IMR-90 (cell line): ENCODE measurements at regions not wholly inside any gene's neighbourhood (a gene's known extent, or its start where the extent isn't known, plus 50 kb on each side); places are given as distances from the start of the nearest gene placed in this dataset.

Experiments
- ATAC-seq: fragments of 200-7000 bp; cut with Tn5 transposase; 2 replicates; pipeline ENCODE4 v1.9.1; 2020; ENCODE audit warnings: low read depth, mild to moderate bottlenecking, moderate library complexity
- BruUV-seq: library from RNA; stranded (reverse); fragments of 400-500 nt; replicated peaks from 2 replicates; lab custom pipeline; 2021; lab: Mats Ljungman, UMichigan
- CTCF ChIA-PET: fragments of 300-600 bp; formaldehyde crosslinking; extraction: SDS; loops from one replicate; lab custom pipeline; 2021; ENCODE audit warnings: antibody characterized with exemption; lab: Yijun Ruan, JAX
- POLR2A ChIA-PET: fragments of 300-600 bp; sonication (Branson Sonifier 250); formaldehyde crosslinking; loops from one replicate; lab custom pipeline; 2022; ENCODE audit warnings: antibody characterized with exemption; ENCODE audit not compliant: unreplicated experiment; lab: Charles Lee
- DNase-seq: peaks from one replicate; pipeline ENCODE4 v3.0.0; 2013
- H2AFZ ChIP-seq: replicated peaks from 2 replicates; pipeline ENCODE3; 2013; ENCODE audit warnings: low read length, mild to moderate bottlenecking; ENCODE audit not compliant: poor library complexity
- H2AK5ac ChIP-seq: 2 replicates; pipeline ENCODE4 v1.6.1; 2013; ENCODE audit warnings: low read depth, low read length, inconsistent platforms
- H2AK9ac ChIP-seq: replicated peaks from 2 replicates; pipeline ENCODE3; 2013; ENCODE audit warnings: mild to moderate bottlenecking, low read depth, low read length, moderate library complexity; ENCODE audit not compliant: poor library complexity
- H2BK120ac ChIP-seq: 2 replicates; pipeline ENCODE4 v1.6.1; 2013; ENCODE audit warnings: low read depth, low read length, inconsistent platforms
- H2BK15ac ChIP-seq: 3 replicates; pipeline ENCODE4 v1.6.1; 2013; ENCODE audit warnings: low read depth, low read length, inconsistent platforms
- H2BK20ac ChIP-seq: 2 replicates; pipeline ENCODE4 v1.6.1; 2013; ENCODE audit warnings: low read depth, mild to moderate bottlenecking, inconsistent platforms, low read length, moderate library complexity
- H2BK5ac ChIP-seq: 2 replicates; pipeline ENCODE4 v1.6.1; 2013; ENCODE audit warnings: mild to moderate bottlenecking, low read depth, low read length, inconsistent platforms; ENCODE audit not compliant: poor library complexity, severe bottlenecking
- H3K14ac ChIP-seq: replicated peaks from 2 replicates; pipeline ENCODE4 v1.6.1; 2013; ENCODE audit warnings: low read depth, low read length, inconsistent platforms
- H3K18ac ChIP-seq: 2 replicates; pipeline ENCODE4 v1.6.1; 2013; ENCODE audit warnings: low read depth, low read length, control low read depth
- H3K23ac ChIP-seq: 2 replicates; pipeline ENCODE4 v1.6.1; 2013; ENCODE audit warnings: low read depth, low read length, inconsistent platforms
- H3K27ac ChIP-seq: 2 replicates; pipeline ENCODE4 v1.5.1; 2013; ENCODE audit warnings: mild to moderate bottlenecking, control low read depth, low read length; ENCODE audit not compliant: insufficient read depth
- H3K27me3 ChIP-seq: 2 replicates; pipeline ENCODE4 v1.6.1; 2013; ENCODE audit warnings: low read length; ENCODE audit not compliant: control insufficient read depth, insufficient read depth
- H3K36me3 ChIP-seq: 2 replicates; pipeline ENCODE4 v1.6.1; 2013; ENCODE audit warnings: low read length, mixed read lengths; ENCODE audit not compliant: control insufficient read depth, insufficient read depth
- H3K4ac ChIP-seq: 2 replicates; pipeline ENCODE4 v1.6.1; 2013; ENCODE audit warnings: low read depth, low read length, inconsistent platforms
- H3K4me1 ChIP-seq: 2 replicates; pipeline ENCODE4 v1.6.1; 2013; ENCODE audit warnings: low read length, mixed read lengths; ENCODE audit not compliant: control insufficient read depth, insufficient read depth
- H3K4me2 ChIP-seq: 2 replicates; pipeline ENCODE4 v1.6.1; 2013; ENCODE audit warnings: low read depth, mild to moderate bottlenecking, control low read depth, low read length, moderate library complexity
- H3K4me3 ChIP-seq: 2 replicates; pipeline ENCODE4 v1.5.1; 2013; ENCODE audit warnings: low read depth, mild to moderate bottlenecking, control low read depth, low read length, moderate library complexity; ENCODE audit not compliant: insufficient read depth
- H3K56ac ChIP-seq: 2 replicates; pipeline ENCODE4 v1.6.1; 2013; ENCODE audit warnings: low read length, inconsistent platforms; ENCODE audit not compliant: insufficient read depth; ENCODE audit errors: extremely low read depth
- H3K79me1 ChIP-seq, 2 experiments: 2 replicates each; pipeline ENCODE4 v1.6.1; 2013; ENCODE audit warnings: low read length in 2 of 2, inconsistent platforms in 1 of 2, low read depth in 1 of 2
- H3K9ac ChIP-seq: 2 replicates; pipeline ENCODE4 v1.6.1; 2013; ENCODE audit warnings: low read depth, low read length, control low read depth
- H3K9me1 ChIP-seq: 2 replicates; pipeline ENCODE4 v1.6.1; 2013; ENCODE audit warnings: low read length, inconsistent platforms; ENCODE audit not compliant: insufficient read depth
- H3K9me3 ChIP-seq: 2 replicates; pipeline ENCODE4 v1.6.1; 2013; ENCODE audit warnings: low read length; ENCODE audit not compliant: control insufficient read depth, insufficient read depth
- H4K20me1 ChIP-seq: 2 replicates; pipeline ENCODE4 v1.6.1; 2013; ENCODE audit warnings: low read length, inconsistent platforms; ENCODE audit not compliant: insufficient read depth
- H4K5ac ChIP-seq: 2 replicates; pipeline ENCODE4 v1.6.1; 2013; ENCODE audit warnings: mild to moderate bottlenecking, low read depth, low read length, control low read depth
- H4K8ac ChIP-seq, 2 experiments: 2 replicates each; pipeline ENCODE4 v1.6.1; 2013; ENCODE audit warnings: low read depth in 2 of 2, low read length in 2 of 2, control low read depth in 1 of 2, inconsistent platforms in 1 of 2
- H4K91ac ChIP-seq: 2 replicates; pipeline ENCODE4 v1.6.1; 2013; ENCODE audit warnings: low read depth, low read length, inconsistent platforms; ENCODE audit not compliant: insufficient read depth
- FOS ChIP-seq: fragments of 150-350 bp; IDR thresholded peaks from 2 replicates; pipeline ENCODE4 v1.6.1; 2016; ENCODE audit warnings: low read depth, low read length
- MAFK ChIP-seq: IDR thresholded peaks from 2 replicates; pipeline ENCODE4 v1.6.1; 2012; ENCODE audit warnings: low read depth, low read length, improper control_type of control experiment
- MAZ ChIP-seq: IDR thresholded peaks from 2 replicates; pipeline ENCODE4 v1.6.1; 2012; ENCODE audit warnings: low read depth, mild to moderate bottlenecking, low read length, improper control_type of control experiment, moderate library complexity, borderline replicate concordance
- MXI1 ChIP-seq: IDR thresholded peaks from 2 replicates; pipeline ENCODE4 v1.6.1; 2012; ENCODE audit warnings: low read depth, mild to moderate bottlenecking, low read length, moderate library complexity, borderline replicate concordance
- POLR2A ChIP-seq: IDR thresholded peaks from 2 replicates; pipeline ENCODE4 v1.6.1; 2012; ENCODE audit warnings: mild to moderate bottlenecking, low read depth, low read length
- RAD21 ChIP-seq: IDR thresholded peaks from 2 replicates; pipeline ENCODE4 v1.6.1; 2012; ENCODE audit warnings: low read length, improper control_type of control experiment
- RCOR1 ChIP-seq: IDR thresholded peaks from 2 replicates; pipeline ENCODE4 v1.6.1; 2012; ENCODE audit warnings: mild to moderate bottlenecking, low read length, improper control_type of control experiment; ENCODE audit not compliant: insufficient replicate concordance
- RFX5 ChIP-seq: IDR thresholded peaks from 2 replicates; pipeline ENCODE4 v1.8.0; 2012; ENCODE audit warnings: low read depth, mild to moderate bottlenecking, low read length, moderate library complexity
- SMC3 ChIP-seq: fragments of 150-350 bp; IDR thresholded peaks from 2 replicates; pipeline ENCODE4 v1.6.1; 2016; ENCODE audit warnings: low read depth, mild to moderate bottlenecking, antibody characterized with exemption, low read length, moderate library complexity
- USF2 ChIP-seq: fragments of 150-350 bp; IDR thresholded peaks from 2 replicates; pipeline ENCODE4 v1.6.1; 2017; ENCODE audit warnings: mild to moderate bottlenecking, antibody characterized with exemption, low read length, low read depth
- WGBS, 2 experiments: methylation state at CpG; one replicate each; pipeline versions ENCODE4 v1.1.5 to v1.1.7; 2013; ENCODE audit warnings: missing lambda C conversion rate in 2 of 2; ENCODE audit not compliant: insufficient read length in 1 of 2; ENCODE audit errors: extremely low coverage in 2 of 2; 5-methylcytosine and 5-hydroxymethylcytosine counted together
- dilution Hi-C: fragments of 300-500 bp; cut with HindIII; formaldehyde crosslinking; loops from one replicate; pipeline ENCODE4 v1.14.3; 2018; ENCODE audit warnings: low sequenced_read_pairs; ENCODE audit not compliant: unreplicated experiment
- in situ Hi-C: fragments of 300-500 bp; cut with MboI; formaldehyde crosslinking; loops from 3 replicates; pipeline ENCODE4 v1.14.3; 2019; ENCODE audit warnings: low sequenced_read_pairs, inconsistent platforms, mixed read lengths
- intact Hi-C: fragments of 100-400 bp; cut with micrococcal nuclease; formaldehyde crosslinking; loops from 2 replicates; pipeline ENCODE4 v1.10.0; 2022

- no peak for TF ChIP-seq FOS
These were observed 126.7 kb downstream of the GADD45G start (continued) for GRCh38 chr9:89731262-89732182.

GRCh38 chr9:89732295-89732938 is 127.6 kb downstream of the GADD45G start:
- H3K56ac ChIP-seq = no peak overlapping the region
- H2AK5ac ChIP-seq = no peak overlapping the region
- H2AK9ac ChIP-seq = no peak overlapping the region
- ChIA-PET CTCF (interaction anchor here (0.6 kb wide), 1 partner anchor 374 kb away, joined by 4 read pairs; no protein-coding TSS in a partner anchor), POLR2A (no interaction called here)
- H3K9me1 ChIP-seq = no peaks in the 10 kb centered on the region
- WGBS, 2 experiments = no CpG with 5 or more reads among the region's 5 CpGs
- H4K91ac ChIP-seq = no peak overlapping the region
- ATAC-seq (no peak), DNase-seq (no peak)
- TF ChIP-seq FOS (no peak), RFX5 (no peak), RCOR1 (no peak), MAZ (no peak), RAD21 (no peak), SMC3 (no peak), MXI1 (no peak), USF2 (no peak), POLR2A (no peak), MAFK (no peak)
- no peak overlapping the region for H3K9ac ChIP-seq
- dilution Hi-C loops = no loop called here
- H3K4me3 ChIP-seq = no peak overlapping the region
- no TSS peak for BruUV-seq
- H2AFZ ChIP-seq = no peak overlapping the region
- H4K20me1 ChIP-seq = no peaks in the 10 kb centered on the region
- in situ Hi-C loops = no loop called here
- no peak overlapping the region for H2BK15ac ChIP-seq
- no peak overlapping the region for H2BK20ac ChIP-seq
- H4K8ac ChIP-seq = no peak overlapping the region
- H2BK120ac ChIP-seq = no peak overlapping the region
- H3K27ac ChIP-seq = no peak overlapping the region
- H3K4ac ChIP-seq = no peak overlapping the region
- no peak overlapping the region for H4K5ac ChIP-seq
- H3K4me2 ChIP-seq = no peak overlapping the region
- no peaks in the 10 kb centered on the region for H3K79me1 ChIP-seq
- H3K36me3 ChIP-seq = no peaks in the 10 kb centered on the region
- no peak overlapping the region for H3K23ac ChIP-seq
- H3K18ac ChIP-seq = no peak overlapping the region
- no peaks in the 10 kb centered on the region for H3K9me3 ChIP-seq
- no peaks in the 10 kb centered on the region for H3K27me3 ChIP-seq
- intact Hi-C loops = no loop called here
- no peak overlapping the region for H2BK5ac ChIP-seq
- no peak overlapping the region for H3K14ac ChIP-seq
- no peaks in the 10 kb centered on the region for H3K4me1 ChIP-seq
